ENCODE measurements at regions not wholly inside any gene's neighbourhood (a gene's known extent, or its start where the extent isn't known, plus 50 kb on each side); places are given as distances from the start of the nearest gene placed in this dataset.

- Histone ChIP-seq H3K36me3 (ENCODE audit: insufficient read depth, low read length) (no peaks in the 10 kb centered on the region), H3K27ac (ENCODE audit: low read length) (no peak overlapping the region), H3K79me2 (ENCODE audit: insufficient read depth, low read length) (no peaks in the 10 kb centered on the region), H3K4me1 (ENCODE audit: insufficient read depth, low read length) (peaks cover 16% of the 10 kb centered on the region), H3K9ac (ENCODE audit: low read depth, low read length) (no peak overlapping the region), H3K9me3 (ENCODE audit: insufficient read depth, low read length, severe bottlenecking) (no peaks in the 10 kb centered on the region), H4K20me1 (ENCODE audit: insufficient read depth, low read length) (no peaks in the 10 kb centered on the region), H3K4me3 (ENCODE audit: low read depth in 1 of 2, low read length in 2 of 2) (0 out of 4 replicates have a peak overlapping the region, but pooled peaks of 1 of the 2 experiments have one; percentile 10), H3K27me3 (ENCODE audit: insufficient read depth, low read length, poor library complexity) (no peaks in the 10 kb centered on the region), H3K4me2 (ENCODE audit: insufficient read depth, low read length) (peak overlapping the region; percentile 52), H2AFZ (ENCODE audit: low read depth, low read length) (peak overlapping the region; percentile 0; the same call in 1 of the 2 replicates)
- ATAC-seq (ENCODE audit: insufficient read depth, low read depth) (peak; percentile 99), DNase-seq (peak; percentile 77)
- TF ChIP-seq EZH2 (IDR thresholded peaks at IDR 0.05; ENCODE audit: borderline replicate concordance, low read depth, low read length, severe bottlenecking) (no peak), CTCF (IDR thresholded peaks at IDR 0.05; ENCODE audit: borderline replicate concordance, extremely low read depth, low read length, poor library complexity, severe bottlenecking) (no peak)
Observed at GRCh38 chr14:51328064-51328771, 88.2 kb downstream of the TMX1 start.

GRCh38 chr14:51328772-51329353, 88.8 kb downstream of the TMX1 start:
- Histone ChIP-seq H3K9ac (ENCODE audit: low read depth, low read length) (no peak overlapping the region), H3K4me2 (ENCODE audit: insufficient read depth, low read length) (peak overlapping the region; percentile 52; the same call in 1 of the 2 replicates), H3K27me3 (ENCODE audit: insufficient read depth, low read length, poor library complexity) (no peaks in the 10 kb centered on the region), H3K9me3 (ENCODE audit: insufficient read depth, low read length, severe bottlenecking) (no peaks in the 10 kb centered on the region), H2AFZ (ENCODE audit: low read depth, low read length) (no peak overlapping the region), H3K27ac (ENCODE audit: low read length) (no peak overlapping the region), H3K36me3 (ENCODE audit: insufficient read depth, low read length) (no peaks in the 10 kb centered on the region), H3K4me3 (ENCODE audit: low read depth in 1 of 2, low read length in 2 of 2) (no peak overlapping the region), H3K79me2 (ENCODE audit: insufficient read depth, low read length) (no peaks in the 10 kb centered on the region), H4K20me1 (ENCODE audit: insufficient read depth, low read length) (no peaks in the 10 kb centered on the region), H3K4me1 (ENCODE audit: insufficient read depth, low read length) (peaks cover 16% of the 10 kb centered on the region)
- ATAC-seq (ENCODE audit: insufficient read depth, low read depth), result no peak
- DNase-seq, result no peak
- no peak for TF ChIP-seq EZH2 (IDR thresholded peaks at IDR 0.05; ENCODE audit: borderline replicate concordance, low read depth, low read length, severe bottlenecking)
- no peak for TF ChIP-seq CTCF (IDR thresholded peaks at IDR 0.05; ENCODE audit: borderline replicate concordance, extremely low read depth, low read length, poor library complexity, severe bottlenecking)

- Histone ChIP-seq H3K36me3 (ENCODE audit: insufficient read depth, low read length) (no peaks in the 10 kb centered on the region), H3K4me2 (ENCODE audit: insufficient read depth, low read length) (no peak overlapping the region), H2AFZ (ENCODE audit: low read depth, low read length) (no peak overlapping the region), H3K27me3 (ENCODE audit: insufficient read depth, low read length, poor library complexity) (no peaks in the 10 kb centered on the region), H3K79me2 (ENCODE audit: insufficient read depth, low read length) (no peaks in the 10 kb centered on the region), H3K9me3 (ENCODE audit: insufficient read depth, low read length, severe bottlenecking) (no peaks in the 10 kb centered on the region), H3K27ac (ENCODE audit: low read length) (no peak overlapping the region), H4K20me1 (ENCODE audit: insufficient read depth, low read length) (no peaks in the 10 kb centered on the region), H3K9ac (ENCODE audit: low read depth, low read length) (no peak overlapping the region), H3K4me1 (ENCODE audit: insufficient read depth, low read length) (peaks cover 16% of the 10 kb centered on the region), H3K4me3 (ENCODE audit: low read depth in 1 of 2, low read length in 2 of 2) (no peak overlapping the region)
- ATAC-seq (ENCODE audit: insufficient read depth, low read depth), result no peak
- no peak for TF ChIP-seq EZH2 (IDR thresholded peaks at IDR 0.05; ENCODE audit: borderline replicate concordance, low read depth, low read length, severe bottlenecking)
- no peak for TF ChIP-seq CTCF (IDR thresholded peaks at IDR 0.05; ENCODE audit: borderline replicate concordance, extremely low read depth, low read length, poor library complexity, severe bottlenecking)
- DNase-seq, result no peak
Observed at GRCh38 chr14:51331486-51332367, 91.7 kb downstream of the TMX1 start.
